K562 (cell line): ENCODE measurements at regions not wholly inside any gene's neighbourhood (a gene's known extent, or its start where the extent isn't known, plus 50 kb on each side); places are given as distances from the start of the nearest gene placed in this dataset.

Experiments used
- CREM ChIP-seq: IDR thresholded peaks from 2 replicates; pipeline ENCODE4 v1.6.1; 2014; ENCODE audit warnings: antibody characterized with exemption, low read depth
- EP300 ChIP-seq: IDR thresholded peaks from 2 replicates; pipeline ENCODE4 v1.6.1; 2012; ENCODE audit warnings: low read length, improper control_type of control experiment
- POLR2AphosphoS2 ChIP-seq: IDR thresholded peaks from 2 replicates; pipeline ENCODE4 v1.6.1; 2012; ENCODE audit warnings: low read length, improper control_type of control experiment
- POLR3G ChIP-seq: IDR thresholded peaks from 2 replicates; pipeline ENCODE4 v1.6.1; 2011; ENCODE audit not compliant: insufficient read length, insufficient replicate concordance; ENCODE audit errors: extremely low read depth
- RAD21 ChIP-seq, 2 experiments: fragments of 250-450 bp in 1 of 2; fragments of 450-650 bp in 1 of 2; sonication (Bioruptor Pico) in 1 of 2; formaldehyde crosslinking in 1 of 2; IDR thresholded peaks in 1 of 2; conservative IDR thresholded peaks in 1 of 2; 2 replicates each; pipeline versions ENCODE4 v1.4.0 to v1.8.0; 2020 to 2022; ENCODE audit warnings: mild to moderate bottlenecking in 2 of 2, moderate library complexity in 1 of 2
- RNF2 ChIP-seq: sonication (generic); IDR thresholded peaks from 2 replicates; pipeline ENCODE4 v1.6.1; 2016
- SMAD1 ChIP-seq: fragments of 150-350 bp; IDR thresholded peaks from 2 replicates; pipeline ENCODE4 v1.6.1; 2014; ENCODE audit warnings: low read length, low read depth; ENCODE audit not compliant: partially characterized antibody
- TCF7 ChIP-seq: sonication (generic); IDR thresholded peaks from 2 replicates; pipeline ENCODE4 v1.6.1; 2016; ENCODE audit warnings: antibody characterized with exemption, borderline replicate concordance

- no peak for TF ChIP-seq SMAD1
- TF ChIP-seq POLR3G = no peak
- no peak for TF ChIP-seq RNF2
- no peak for TF ChIP-seq POLR2AphosphoS2
- no peak for TF ChIP-seq CREM
- no peak for TF ChIP-seq EP300
- TF ChIP-seq TCF7 = no peak
- no peak for TF ChIP-seq RAD21 (CRISPR knock-in tag; conservative IDR thresholded peaks at IDR 0.05 in 1 of 2, IDR thresholded peaks at IDR 0.05 in 1 of 2)
These were observed 198.9 kb upstream of the CYLC2 start for GRCh38 chr9:102796244-102796643.
